ENCODE measurements at regions not wholly inside any gene's neighbourhood (a gene's known extent, or its start where the extent isn't known, plus 50 kb on each side); places are given as distances from the start of the nearest gene placed in this dataset.

GRCh38 chr19:28537896-28538295 is 675.1 kb downstream of the UQCRFS1 start:
- no peak for TF ChIP-seq YY1 (IDR thresholded peaks at IDR 0.05; ENCODE audit: insufficient read depth, insufficient read length)
- no peak for TF ChIP-seq ZNF274 (IDR thresholded peaks at IDR 0.05; ENCODE audit: low read depth, low read length)

Data from NT2/D1 (cell line).